Fibroblast of lung (primary cell): ENCODE measurements at regions not wholly inside any gene's neighbourhood (a gene's known extent, or its start where the extent isn't known, plus 50 kb on each side); places are given as distances from the start of the nearest gene placed in this dataset.

ENCODE experiments used
- DNase-seq, 2 donors: peaks; one replicate each; pipeline versions ENCODE4 v3.0.0 to v3.0.0-alpha.2; 2010; ENCODE audit warnings: low read depth in 2 of 2
- H2AFZ ChIP-seq: 2 replicates; pipeline ENCODE4 v1.5.1; 2012; ENCODE audit warnings: low read length, control low read depth, inconsistent platforms
- H3K27ac ChIP-seq: 2 replicates; pipeline ENCODE4 v1.5.1; 2011; ENCODE audit warnings: low read length, control low read depth; ENCODE audit not compliant: insufficient read depth
- H3K27me3 ChIP-seq: 2 replicates; pipeline ENCODE4 v1.5.1; 2011; ENCODE audit warnings: mild to moderate bottlenecking, low read length; ENCODE audit not compliant: control insufficient read depth, insufficient read depth
- H3K36me3 ChIP-seq: 2 replicates; pipeline ENCODE4 v1.5.1; 2011; ENCODE audit warnings: low read length; ENCODE audit not compliant: control insufficient read depth, insufficient read depth
- H3K4me1 ChIP-seq: 2 replicates; pipeline ENCODE4 v1.5.1; 2011; ENCODE audit warnings: low read length; ENCODE audit not compliant: control insufficient read depth, insufficient read depth; ENCODE audit errors: extremely low read depth
- H3K4me2 ChIP-seq: 2 replicates; pipeline ENCODE4 v1.5.1; 2011; ENCODE audit warnings: low read length, control low read depth; ENCODE audit not compliant: insufficient read depth; ENCODE audit errors: extremely low read depth
- H3K4me3 ChIP-seq, 4 experiments: fragments of 200-600 bp in 1 of 4; sonication (generic) in 1 of 4; replicated peaks in 1 of 4; 2 replicates each; pipeline ENCODE4 v1.5.1; 2011 to 2016; ENCODE audit warnings: low read length in 4 of 4, low read depth in 3 of 4, mild to moderate bottlenecking in 3 of 4, control low read depth in 2 of 4, inconsistent platforms in 1 of 4, mixed read lengths in 1 of 4; ENCODE audit not compliant: insufficient read depth in 1 of 4; ENCODE audit errors: control extremely low read depth in 1 of 4
- H3K79me2 ChIP-seq: 2 replicates; pipeline ENCODE4 v1.5.1; 2012; ENCODE audit warnings: mild to moderate bottlenecking, low read length, inconsistent platforms; ENCODE audit not compliant: control insufficient read depth, insufficient read depth
- H3K9ac ChIP-seq: 2 replicates; pipeline ENCODE4 v1.5.1; 2011; ENCODE audit warnings: mild to moderate bottlenecking, low read length, control low read depth; ENCODE audit not compliant: insufficient read depth
- H3K9me3 ChIP-seq: 2 replicates; pipeline ENCODE4 v1.5.1; 2012; ENCODE audit warnings: low read depth, low read length; ENCODE audit not compliant: control insufficient read depth, insufficient read depth
- H4K20me1 ChIP-seq: 2 replicates; pipeline ENCODE4 v1.5.1; 2011; ENCODE audit warnings: low read length; ENCODE audit not compliant: control insufficient read depth, insufficient read depth; ENCODE audit errors: extremely low read depth
- EZH2 ChIP-seq: IDR thresholded peaks from 2 replicates; pipeline ENCODE4 v1.5.1; 2012; ENCODE audit warnings: low read length, control low read depth, mild to moderate bottlenecking; ENCODE audit errors: missing control alignments
- TF ChIP-seq, protein P1 (sequence below), 2 donors: IDR thresholded peaks in 1 of 2; conservative IDR thresholded peaks in 1 of 2; 1 replicate in 1 of 2; 2 replicates in 1 of 2; pipeline ENCODE4 v1.5.1; 2011 to 2012; ENCODE audit warnings: low read length in 2 of 2, control low read depth in 1 of 2, inconsistent platforms in 1 of 2, low read depth in 1 of 2, mild to moderate bottlenecking in 1 of 2

DNA sequence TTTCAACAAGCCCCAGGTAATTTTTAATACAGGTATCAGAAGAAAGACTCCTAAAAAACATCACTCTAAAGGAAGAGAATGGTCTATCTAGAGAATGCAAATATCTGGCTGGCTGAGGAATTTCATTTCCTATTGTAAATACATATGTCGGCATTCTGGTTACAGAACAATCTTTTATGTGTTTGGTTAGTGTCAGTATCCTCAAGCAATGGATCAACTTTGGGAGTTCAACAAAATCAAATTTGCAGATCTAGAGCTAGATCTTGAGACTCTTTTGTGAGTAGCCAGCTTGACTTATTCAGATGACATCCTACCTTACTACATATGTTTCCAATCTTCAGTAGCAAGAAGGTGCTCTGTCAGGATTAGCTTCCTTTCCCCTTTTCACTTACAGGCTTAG, 145.1 kb downstream of the BTC start:
- H3K4me1 ChIP-seq, result no peaks in the 10 kb centered on the region
- H2AFZ ChIP-seq, result no peak overlapping the region
- no peak for TF ChIP-seq EZH2
- TF ChIP-seq, protein P1, sequence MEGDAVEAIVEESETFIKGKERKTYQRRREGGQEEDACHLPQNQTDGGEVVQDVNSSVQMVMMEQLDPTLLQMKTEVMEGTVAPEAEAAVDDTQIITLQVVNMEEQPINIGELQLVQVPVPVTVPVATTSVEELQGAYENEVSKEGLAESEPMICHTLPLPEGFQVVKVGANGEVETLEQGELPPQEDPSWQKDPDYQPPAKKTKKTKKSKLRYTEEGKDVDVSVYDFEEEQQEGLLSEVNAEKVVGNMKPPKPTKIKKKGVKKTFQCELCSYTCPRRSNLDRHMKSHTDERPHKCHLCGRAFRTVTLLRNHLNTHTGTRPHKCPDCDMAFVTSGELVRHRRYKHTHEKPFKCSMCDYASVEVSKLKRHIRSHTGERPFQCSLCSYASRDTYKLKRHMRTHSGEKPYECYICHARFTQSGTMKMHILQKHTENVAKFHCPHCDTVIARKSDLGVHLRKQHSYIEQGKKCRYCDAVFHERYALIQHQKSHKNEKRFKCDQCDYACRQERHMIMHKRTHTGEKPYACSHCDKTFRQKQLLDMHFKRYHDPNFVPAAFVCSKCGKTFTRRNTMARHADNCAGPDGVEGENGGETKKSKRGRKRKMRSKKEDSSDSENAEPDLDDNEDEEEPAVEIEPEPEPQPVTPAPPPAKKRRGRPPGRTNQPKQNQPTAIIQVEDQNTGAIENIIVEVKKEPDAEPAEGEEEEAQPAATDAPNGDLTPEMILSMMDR (conservative IDR thresholded peaks at IDR 0.05 in 1 of 2, IDR thresholded peaks at IDR 0.05 in 1 of 2; ENCODE audit: low read depth in 1 of 2, low read length in 2 of 2), result no peak

DNA sequence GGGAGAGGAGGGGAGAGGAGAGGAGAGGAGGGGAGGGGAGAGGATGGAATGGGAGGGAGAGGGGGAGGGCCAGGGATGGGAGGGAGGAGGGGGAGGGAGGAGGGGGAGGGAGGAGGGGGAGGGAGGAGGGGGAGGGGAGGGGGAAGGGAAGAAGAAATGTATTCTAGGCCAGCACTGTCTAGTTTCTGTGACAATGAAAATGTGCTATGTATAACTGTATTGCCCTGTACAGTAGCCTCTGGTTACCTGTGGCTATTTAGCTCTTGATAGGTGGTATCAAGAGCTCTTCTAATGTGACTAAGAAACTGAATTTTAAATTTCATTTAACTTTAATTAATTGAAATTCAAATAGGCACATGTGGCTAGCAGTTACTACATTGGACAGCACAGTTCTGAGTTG, 143.1 kb downstream of the BTC start:
- Histone ChIP-seq H3K27me3 (no peaks in the 10 kb centered on the region), H3K27ac (no peak overlapping the region), H3K4me1 (no peaks in the 10 kb centered on the region), H3K4me2 (no peak overlapping the region), H3K9me3 (no peaks in the 10 kb centered on the region), H2AFZ (no peak overlapping the region), H3K9ac (no peak overlapping the region), H3K4me3 (no peak overlapping the region), H3K79me2 (no peaks in the 10 kb centered on the region), H3K36me3 (no peaks in the 10 kb centered on the region), H4K20me1 (no peaks in the 10 kb centered on the region)
- DNase-seq, result no peak
- TF ChIP-seq, protein P1 (conservative IDR thresholded peaks at IDR 0.05 in 1 of 2, IDR thresholded peaks at IDR 0.05 in 1 of 2; ENCODE audit: low read depth in 1 of 2, low read length in 2 of 2), result no peak
- TF ChIP-seq EZH2, result no peak

More for the DNA sequence above, 145.1 kb downstream of the BTC start:
- no peak overlapping the region for H3K27ac ChIP-seq
- no peaks in the 10 kb centered on the region for H3K79me2 ChIP-seq
- H4K20me1 ChIP-seq, result no peaks in the 10 kb centered on the region
- no peak overlapping the region for H3K4me2 ChIP-seq
- no peak for DNase-seq
- H3K9me3 ChIP-seq, result no peaks in the 10 kb centered on the region
- no peaks in the 10 kb centered on the region for H3K36me3 ChIP-seq
- no peak overlapping the region for H3K4me3 ChIP-seq
- H3K9ac ChIP-seq, result no peak overlapping the region
- no peaks in the 10 kb centered on the region for H3K27me3 ChIP-seq

DNA sequence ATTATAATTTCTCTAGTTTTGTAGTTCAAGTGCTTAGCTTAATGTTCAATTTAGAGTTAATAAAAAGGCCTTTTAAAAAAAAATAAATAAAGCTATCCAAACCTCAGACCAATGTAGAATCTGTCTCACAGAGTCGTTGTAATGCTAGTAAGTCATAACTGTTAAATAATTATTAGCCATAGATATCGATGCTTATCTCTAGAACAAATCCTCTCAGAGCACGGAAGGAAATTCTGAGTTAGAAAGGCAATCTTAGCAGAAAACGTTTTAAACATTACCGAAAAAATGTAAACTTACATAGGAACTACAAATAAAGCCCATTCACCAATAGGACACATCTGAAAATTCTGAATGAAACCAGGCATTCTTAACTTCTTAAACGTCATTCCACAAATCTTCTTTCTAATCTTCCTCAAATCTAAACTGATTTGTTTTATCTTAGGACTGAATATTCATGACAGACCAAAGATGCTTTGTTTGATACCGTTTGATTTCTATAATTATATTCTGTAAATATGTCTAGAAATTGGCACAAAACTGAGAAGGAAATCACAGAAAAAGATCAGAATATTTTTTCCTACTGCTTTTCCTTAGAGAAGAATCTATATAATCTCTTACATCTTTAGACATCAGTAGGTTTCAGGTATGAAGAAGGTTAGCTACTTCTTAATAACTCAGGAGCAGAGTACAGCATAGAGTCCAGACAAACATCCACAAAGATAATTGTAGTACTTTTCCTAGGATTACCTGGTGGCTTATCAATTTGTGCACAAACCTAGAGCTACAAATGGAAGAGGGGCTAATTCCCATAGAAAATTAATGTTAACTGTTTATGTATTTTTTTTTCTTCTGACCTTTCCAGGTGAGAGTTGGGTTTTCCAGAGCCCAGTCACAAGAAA, 140.7 kb downstream of the BTC start:
- Histone ChIP-seq H3K79me2 (no peaks in the 10 kb centered on the region), H3K9me3 (no peaks in the 10 kb centered on the region), H3K36me3 (no peaks in the 10 kb centered on the region), H3K4me3 (no peak overlapping the region), H3K9ac (no peak overlapping the region), H3K27me3 (no peaks in the 10 kb centered on the region), H3K4me1 (no peaks in the 10 kb centered on the region), H3K4me2 (no peak overlapping the region), H2AFZ (no peak overlapping the region), H4K20me1 (no peaks in the 10 kb centered on the region), H3K27ac (no peak overlapping the region)
- DNase-seq, result no peak
- no peak for TF ChIP-seq EZH2
- TF ChIP-seq, protein P1 (conservative IDR thresholded peaks at IDR 0.05 in 1 of 2, IDR thresholded peaks at IDR 0.05 in 1 of 2; ENCODE audit: low read depth in 1 of 2, low read length in 2 of 2), result no peak
